GM19324 (cell line): ENCODE measurements at regions not wholly inside any gene's neighbourhood (a gene's known extent, or its start where the extent isn't known, plus 50 kb on each side); places are given as distances from the start of the nearest gene placed in this dataset.

ENCODE experiments used
- ATAC-seq: cut with Tn5 transposase; IDR thresholded peaks from one replicate; pipeline ENCODE4 v1.9.1; 2021; ENCODE audit warnings: mild to moderate bottlenecking, moderate library complexity; ENCODE audit not compliant: unreplicated experiment, low FRiP score

DNA sequence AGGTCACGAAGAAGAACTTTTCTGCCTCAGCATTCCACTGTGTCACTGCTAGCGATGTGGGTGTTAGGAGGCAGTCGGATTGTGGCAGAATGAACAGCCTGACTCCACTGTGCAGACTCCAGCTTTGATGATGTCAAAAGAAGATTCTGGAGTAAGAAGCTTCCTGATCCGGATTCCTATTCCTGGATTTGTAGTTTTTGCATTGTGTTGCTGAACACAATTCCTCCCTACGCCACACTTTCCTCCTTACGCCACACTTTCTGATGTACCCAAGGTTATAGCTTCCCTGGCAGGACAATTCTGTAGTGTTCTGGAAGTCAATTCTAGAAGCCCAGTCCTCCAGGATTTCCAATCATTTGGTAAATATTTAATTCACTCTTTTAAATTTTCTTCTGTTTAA lies 665.2 kb upstream of the ADGRL2 start:
- ATAC-seq, result no peak

DNA sequence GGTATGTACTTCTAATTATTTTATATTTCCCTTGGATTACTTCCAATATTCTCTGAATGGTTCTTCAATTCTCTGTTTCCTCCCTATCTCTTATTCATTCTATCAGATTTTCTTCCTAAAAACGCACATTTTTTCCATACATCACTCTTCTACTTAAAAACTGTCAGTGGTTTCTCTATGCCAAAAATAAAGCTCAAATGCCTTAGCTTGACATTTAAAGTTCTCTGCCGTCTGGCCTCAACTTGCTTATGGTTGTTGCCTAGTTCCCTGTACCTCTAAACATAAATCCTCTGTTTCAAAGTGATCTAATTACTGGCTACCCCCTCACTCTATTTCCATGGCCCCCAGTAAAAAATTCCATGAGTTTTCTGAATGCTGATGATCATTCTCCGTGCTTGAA lies 671.0 kb upstream of the ADGRL2 start:
- no peak for ATAC-seq

DNA sequence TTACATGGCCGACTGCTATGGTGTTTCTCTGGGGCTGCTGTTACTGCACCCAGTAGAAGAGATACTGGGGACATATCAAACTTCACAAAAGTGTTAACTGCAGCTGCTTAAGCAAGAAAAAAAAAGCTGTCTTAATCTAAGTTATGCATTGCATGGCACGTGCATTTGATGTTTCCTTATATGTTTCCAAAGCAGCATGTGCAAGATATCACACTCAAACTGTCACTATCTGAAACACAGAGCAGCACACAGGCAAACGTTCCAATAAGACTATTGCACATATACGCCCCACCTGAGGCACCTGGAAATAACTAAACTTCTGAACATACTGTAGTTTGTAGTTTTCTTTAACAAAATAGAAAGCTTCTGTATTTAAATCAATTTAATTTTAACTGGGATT lies 671.4 kb upstream of the ADGRL2 start:
- no peak for ATAC-seq

DNA sequence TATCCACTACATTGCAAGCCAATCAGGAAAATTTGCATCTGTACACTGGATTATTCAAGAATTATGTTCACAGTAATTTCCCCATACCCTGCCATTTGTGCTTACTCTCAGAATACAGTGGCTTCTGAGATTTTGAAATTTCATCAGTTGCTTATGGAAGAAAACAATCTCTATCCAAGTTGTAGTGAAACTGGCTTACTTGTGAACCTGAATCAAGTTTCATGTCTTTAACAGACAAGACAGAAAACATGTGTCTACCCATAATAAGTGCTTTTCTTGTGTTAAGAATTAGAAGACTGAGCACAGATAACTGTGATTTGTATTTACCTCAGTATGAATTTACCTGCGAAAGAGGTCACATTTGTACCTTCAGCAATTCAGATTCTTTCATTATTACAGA lies 672.7 kb upstream of the ADGRL2 start:
- ATAC-seq, result no peak

DNA sequence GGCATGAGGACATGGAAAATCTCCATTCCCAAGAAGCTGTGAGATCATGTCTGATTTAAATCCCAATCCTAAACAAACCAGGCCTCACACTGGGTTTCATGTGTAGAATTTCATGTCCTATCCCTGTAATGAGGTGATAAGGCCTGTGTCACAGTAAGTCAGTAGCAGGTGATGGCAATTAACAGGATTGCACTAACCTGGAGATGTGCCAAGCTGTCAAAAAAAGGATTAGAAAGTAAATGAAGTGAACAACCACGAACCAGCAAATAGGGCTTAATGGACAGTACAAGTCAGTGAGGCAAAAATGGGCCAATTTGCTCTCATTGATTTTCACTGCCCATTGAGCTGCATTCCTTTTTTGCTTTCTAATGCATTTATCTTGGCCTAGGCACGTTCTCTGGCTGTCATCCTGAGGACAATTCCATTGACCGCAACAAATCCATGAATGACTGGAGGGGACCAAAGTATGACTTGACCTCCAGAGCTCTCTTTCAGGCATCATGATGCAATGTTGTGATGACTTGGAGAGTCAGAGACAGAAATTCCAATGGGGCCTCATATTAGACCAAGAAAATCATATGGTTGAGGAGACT lies 673.6 kb upstream of the ADGRL2 start:
- ATAC-seq, result no peak

DNA sequence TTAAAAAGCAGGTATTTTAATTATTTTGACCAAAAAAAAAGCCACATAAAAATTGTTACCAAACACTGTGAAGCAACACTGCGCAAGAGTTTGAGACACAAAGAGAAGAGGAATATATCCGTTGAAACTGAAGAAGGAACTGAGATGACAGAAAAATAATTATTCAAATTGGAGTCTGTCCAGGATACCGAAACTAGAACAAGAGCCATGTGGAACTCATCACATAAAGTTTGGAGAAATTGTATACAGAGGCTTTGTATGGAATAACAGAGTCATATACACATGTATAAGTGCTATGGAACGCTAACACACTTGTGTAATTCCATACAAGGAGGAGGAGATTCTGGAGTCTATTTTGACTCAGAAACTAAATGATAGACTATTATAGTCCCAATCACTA lies 675.1 kb upstream of the ADGRL2 start:
- ATAC-seq, result no peak

DNA sequence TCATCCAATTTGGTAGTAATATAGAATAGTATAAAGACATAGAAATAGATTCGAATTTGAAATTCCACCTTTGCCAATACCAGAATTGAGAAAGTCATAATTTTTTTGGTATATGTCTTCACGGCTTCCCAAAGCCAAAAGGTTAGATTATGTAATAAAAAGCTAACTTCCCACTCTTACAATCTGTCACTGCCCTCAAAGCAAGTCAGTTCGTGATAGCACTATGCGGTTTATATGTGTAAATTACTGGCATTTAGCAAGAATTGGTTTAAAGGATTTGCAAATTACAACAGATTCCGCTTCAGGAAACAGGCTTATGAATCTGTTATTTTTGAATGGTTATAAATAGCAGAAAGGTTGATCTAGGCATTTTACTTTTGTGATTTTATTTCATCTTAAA lies 679.4 kb upstream of the ADGRL2 start:
- ATAC-seq, result no peak

DNA sequence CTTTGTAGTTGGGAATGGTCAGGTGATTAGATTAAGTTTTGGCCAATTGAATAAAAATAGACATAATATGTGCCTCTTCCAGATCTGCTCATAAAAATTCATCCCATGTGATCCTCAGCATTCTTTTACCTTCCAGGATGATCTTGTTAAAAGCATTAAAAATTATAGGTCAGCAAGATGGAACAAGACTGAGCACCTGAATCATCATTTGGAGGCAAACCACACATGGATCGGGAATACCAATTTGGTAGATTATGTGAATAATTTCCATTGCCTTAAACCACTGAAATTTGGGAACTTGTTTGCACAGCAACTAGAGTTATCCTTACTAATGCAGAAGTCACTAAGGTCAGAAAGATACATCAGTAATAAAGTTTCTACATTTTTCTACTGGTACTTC lies 681.4 kb upstream of the ADGRL2 start:
- ATAC-seq, result no peak

DNA sequence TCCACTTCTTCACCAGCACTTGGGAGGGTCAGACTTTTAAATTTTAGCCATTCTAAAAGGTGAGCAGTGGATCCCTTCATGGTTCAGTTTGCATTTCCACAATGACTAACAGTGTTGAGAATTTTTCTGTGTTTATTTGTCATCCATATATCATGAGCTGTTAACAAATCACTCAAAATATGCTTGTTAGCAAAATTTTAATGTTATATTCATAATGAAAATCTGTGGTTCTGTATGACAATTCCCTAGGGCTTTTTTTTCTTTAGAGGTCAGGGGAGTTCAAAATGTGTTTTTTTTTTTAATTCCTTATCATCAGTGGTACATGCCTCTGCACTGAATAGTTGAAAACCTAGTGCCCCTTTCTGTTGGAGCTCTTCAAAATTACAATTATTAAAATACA lies 682.2 kb upstream of the ADGRL2 start:
- ATAC-seq, result no peak

DNA sequence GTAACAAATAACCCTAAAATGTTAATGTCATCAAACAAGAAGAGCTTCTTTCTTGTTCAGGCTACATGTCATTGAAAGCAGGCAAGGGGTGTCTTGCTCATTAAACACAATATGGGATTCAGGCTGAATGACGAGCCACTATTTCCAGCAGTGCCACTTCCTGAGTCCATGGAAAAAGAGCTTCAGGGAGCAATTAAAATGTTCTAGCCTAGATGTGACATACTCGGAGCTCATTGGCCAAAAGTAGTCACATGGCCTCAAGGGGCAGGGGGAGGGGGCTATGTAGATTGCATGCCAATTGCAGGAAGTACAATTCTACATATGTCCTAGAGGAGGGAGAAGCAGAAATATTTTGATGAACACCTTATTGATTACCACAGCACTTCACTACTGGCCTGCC lies 685.3 kb upstream of the ADGRL2 start:
- ATAC-seq, result no peak

DNA sequence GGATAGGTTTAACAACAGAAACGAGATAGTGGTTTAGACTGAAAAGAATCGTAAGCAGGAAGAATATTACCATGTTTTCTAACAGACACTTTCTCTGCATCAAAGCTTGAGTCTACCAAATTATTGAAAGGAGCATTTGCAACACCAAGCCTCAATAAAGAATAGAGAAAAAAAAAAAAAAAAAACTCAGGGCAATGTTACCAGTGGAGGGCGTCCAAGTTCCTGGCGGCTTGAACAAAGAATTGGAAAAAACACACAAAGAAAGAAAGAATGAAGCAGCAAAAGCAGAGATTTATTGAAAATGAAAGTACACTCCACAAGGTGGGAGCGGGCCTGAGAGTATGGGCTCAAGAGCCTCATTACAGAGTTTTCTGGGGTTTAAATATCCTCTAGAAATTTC lies 686.5 kb upstream of the ADGRL2 start:
- ATAC-seq, result no peak

DNA sequence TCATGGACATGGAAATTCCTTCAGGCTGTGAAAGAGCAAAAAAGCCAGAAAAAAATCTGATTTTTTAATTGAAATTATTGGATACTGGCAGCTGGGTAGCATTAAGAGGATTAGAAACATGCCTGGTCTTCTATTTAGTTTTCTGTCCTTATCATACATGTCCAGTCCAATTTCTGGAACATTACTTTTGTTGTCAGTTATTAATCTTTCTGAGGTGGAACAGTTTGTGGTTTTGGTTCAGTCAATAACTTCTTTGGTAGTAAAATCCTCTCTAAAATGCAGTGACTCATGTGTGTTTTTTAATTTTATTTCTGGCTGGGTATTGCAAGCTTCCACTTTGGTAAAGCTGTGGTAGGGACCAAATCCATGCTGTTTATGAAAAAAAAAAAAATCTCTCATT lies 687.0 kb upstream of the ADGRL2 start:
- ATAC-seq, result no peak

DNA sequence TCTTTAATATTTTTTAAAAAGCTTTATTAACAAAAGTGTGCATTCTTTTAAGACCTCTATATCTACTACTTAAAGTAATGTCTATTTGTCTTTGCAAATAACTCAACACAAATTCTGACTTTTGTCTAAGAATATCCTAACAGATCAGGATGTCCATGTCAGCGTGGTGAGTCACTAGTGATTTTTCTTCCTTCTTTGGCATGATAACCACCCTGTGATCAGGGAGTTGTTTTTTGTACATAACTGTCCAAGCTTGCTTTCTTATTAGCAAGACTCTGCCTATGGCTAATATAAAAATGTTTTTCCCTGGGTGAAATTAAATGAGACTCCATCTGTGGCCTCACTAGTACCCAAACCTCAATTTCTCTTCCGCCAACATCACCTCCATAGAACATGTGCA lies 688.9 kb upstream of the ADGRL2 start:
- no peak for ATAC-seq

DNA sequence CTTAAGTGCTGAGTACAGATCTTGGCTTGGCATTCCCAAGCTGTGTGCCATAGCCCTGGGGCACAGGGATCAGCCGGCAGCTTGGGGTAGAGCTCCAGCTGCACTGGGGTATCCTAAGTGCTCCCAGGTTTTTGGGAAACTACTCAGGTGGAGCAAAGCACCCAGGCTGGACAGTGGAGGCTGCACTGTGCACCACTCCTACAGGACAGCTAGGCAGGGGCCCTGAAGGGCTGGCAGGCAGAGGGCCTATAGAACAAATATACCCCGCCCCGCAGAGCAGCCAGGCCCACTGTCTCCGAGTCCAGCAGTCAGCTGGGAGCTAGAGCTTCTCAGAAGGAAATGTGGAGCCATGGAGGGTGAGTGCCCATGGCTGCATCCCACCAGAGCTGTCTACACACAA lies 691.7 kb upstream of the ADGRL2 start:
- no peak for ATAC-seq

DNA sequence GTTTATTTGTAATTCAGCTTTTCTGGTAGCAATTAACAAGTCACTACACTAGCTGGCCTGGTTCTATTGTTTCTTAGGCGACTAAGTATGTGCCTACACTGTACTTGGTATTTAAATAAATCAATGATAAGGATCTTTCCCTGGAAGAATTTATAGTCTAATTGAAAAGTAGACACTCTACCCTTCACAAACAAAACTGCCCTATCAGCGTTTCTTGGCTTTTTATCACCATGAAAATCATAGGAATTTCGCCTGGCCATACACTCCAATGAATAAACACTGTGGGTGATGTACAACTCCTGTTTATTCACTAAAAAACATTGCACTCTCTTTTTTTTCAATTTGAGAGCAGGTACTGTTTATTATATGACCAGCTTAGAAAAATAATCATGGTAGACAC lies 702.9 kb upstream of the ADGRL2 start:
- ATAC-seq, result no peak

DNA sequence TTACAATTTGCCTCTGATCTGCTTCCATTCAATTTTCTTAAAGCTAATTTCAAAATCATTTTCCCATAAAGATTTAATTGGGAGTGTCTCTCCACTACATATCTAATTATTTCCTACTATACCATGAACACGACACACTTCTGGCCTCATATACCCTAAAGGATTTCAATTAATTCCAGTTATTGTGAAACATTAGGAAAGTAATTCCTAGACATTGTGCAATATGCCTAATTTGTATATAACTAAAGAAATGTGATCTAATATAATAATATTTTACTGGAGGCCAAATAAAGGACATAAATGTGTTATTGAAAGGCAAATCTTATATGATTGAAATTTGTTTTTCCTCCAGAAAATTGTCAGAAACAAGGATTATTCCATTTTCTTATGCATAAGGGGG lies 727.2 kb upstream of the ADGRL2 start:
- no peak for ATAC-seq

DNA sequence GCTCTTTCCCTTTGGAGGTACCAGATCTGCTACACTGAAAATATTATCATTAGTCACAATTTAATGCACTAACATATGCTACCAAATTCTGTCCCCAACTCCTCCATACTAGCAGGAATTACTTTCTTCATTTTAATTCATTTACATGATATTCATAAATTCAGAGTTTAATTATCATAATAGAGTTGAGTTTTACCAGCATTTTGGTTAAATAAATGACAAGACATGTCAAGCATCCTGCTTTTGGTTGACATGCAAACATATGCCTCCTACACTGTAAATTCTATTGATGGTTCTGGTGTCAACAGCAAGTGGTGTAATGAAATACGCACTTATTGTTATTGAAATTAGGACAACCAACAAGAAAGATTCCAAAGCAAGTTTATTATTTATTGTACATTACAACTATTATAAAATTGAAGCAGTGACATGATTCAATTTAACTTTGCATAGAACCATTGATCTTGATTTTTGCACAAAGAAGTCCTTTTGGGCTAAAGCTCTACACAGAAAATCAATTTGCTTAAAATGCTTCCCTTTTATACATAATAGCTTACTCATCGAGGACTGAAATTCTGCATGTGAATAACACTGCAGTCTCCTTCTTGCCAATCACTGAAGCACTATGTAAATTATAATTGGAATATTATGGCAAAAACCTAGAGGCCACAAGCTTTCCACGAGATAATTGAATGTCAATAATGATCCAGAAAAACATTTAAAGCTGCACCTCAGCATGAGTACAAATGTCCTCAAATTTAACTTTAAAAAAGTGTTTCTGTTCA lies 728.6 kb upstream of the ADGRL2 start:
- no peak for ATAC-seq

DNA sequence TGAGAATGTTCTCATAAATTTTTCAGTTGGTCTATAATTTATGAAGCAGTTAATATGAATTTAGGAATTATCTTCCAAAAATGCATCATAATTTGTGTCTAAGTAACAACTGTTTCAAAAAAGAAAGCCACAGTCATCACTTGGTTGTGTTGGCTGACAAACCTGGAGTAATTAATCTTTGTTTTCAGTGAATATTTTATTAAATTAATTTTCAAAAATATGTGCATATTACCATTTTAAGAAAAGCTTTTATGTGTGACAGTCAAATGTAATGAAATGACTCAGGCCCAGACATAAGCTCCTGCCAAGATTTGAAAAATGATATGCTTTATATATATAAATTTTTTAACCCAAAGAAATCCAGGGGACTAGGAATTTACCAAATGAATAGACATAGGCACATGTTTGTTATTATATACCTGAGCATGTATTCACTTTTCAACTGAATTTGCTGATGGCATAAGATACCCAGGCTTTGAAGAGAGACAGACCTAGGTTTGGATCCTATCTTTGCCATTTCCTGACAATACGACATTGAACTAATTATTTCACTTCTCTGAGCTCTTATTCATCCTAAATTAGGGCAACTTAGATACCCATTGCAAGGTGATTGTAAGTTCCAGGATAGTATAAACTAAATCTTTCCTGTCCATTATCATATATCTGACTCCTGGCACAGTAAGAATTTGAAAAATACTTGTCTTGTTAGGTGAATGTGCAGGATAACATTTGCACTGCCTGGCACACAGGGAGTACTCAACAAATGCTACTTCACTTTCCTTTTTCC lies 729.5 kb upstream of the ADGRL2 start:
- no peak for ATAC-seq

DNA sequence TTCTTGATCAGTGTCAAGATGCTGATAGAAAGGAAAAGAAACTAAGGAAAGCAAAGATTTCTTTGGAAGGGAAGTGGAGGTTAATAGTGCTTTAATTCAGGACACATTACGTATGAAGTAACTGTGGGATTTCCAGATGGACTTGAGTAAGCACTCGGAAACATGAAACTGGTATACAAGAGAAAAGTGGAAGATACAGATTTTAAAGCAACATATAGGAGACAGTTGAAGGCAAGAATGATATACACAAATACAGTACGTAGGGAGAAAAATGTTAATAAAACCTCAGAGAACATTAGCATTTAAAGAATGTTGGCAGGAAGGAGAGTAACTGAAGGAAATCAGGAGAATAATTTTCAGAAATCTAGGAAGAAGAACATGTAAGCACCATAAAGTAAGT lies 730.9 kb upstream of the ADGRL2 start:
- no peak for ATAC-seq

DNA sequence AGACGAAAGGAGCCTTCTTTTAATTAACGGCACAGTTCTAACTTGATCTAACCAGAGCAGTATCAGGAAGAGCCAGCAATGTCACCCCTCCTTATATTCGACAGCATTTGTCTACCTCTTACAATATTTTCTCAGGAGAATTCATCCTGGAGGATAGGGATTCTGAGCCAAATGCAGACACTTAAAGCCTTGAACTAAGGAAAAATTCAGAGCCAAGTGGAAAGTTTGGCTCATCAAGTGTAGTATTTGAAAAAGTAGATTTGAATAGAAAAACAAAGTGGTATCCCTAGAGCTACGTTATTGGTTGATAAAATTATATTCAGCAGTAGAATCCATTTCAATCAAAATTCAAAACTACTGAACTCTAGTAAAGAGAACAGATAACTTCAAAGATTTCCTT lies 732.0 kb upstream of the ADGRL2 start:
- ATAC-seq, result no peak

DNA sequence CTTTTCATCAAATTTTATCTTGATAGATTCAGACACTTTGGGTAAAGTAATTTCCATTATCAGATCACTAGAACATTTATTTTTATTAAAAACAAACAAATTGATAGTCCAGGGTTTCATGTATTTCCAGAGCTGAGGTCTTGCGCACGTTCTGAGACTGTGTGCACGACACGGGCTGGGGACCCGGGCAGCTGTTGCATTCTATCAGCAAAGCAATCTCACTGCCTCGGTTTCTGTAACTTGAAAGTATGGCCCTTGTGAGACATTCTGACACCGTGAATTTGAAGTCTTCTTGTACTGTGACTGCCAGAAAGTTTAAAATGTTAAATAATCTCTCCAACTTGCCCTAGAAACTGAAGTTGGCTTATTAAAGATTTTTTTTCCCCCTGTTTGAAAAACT lies 746.9 kb upstream of the ADGRL2 start:
- ATAC-seq, result no peak

DNA sequence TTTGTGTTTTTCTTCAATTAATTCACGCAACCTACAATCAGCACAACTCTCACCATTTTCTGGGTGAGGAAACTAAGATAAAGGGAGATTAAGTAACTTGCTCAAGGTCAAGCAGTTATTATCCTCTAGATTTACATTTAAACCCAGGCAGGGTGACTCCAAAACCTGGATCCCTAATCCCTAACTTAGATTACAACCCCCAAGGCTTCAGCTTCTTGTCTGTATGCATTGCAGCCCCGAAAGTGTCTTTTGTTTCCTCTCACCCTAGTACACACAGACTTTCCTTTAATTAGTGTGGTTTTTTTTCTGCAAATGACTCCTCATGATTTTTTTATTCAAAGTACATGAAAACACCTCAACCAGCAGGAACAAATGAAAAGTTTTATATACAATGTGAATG lies 748.6 kb upstream of the ADGRL2 start:
- no peak for ATAC-seq
